GM12878 (cell line): ENCODE measurements at regions not wholly inside any gene's neighbourhood (a gene's known extent, or its start where the extent isn't known, plus 50 kb on each side); places are given as distances from the start of the nearest gene placed in this dataset.

Experiments used
- ATAC-seq: fragments of 200-7000 bp; cut with Tn5 transposase; 3 replicates; pipeline ENCODE4 v1.9.1; 2020; ENCODE audit warnings: mild to moderate bottlenecking, moderate library complexity
- BruUV-seq: library from RNA; stranded (reverse); fragments of 400-500 nt; replicated peaks from 2 replicates; lab custom pipeline; 2021; lab: Mats Ljungman, UMichigan
- CTCF ChIA-PET: fragments of 300-600 bp; sonication (Branson Sonifier 250); formaldehyde crosslinking; extraction: SDS; loops from one replicate; lab custom pipeline; 2021; ENCODE audit warnings: inconsistent platforms; lab: Yijun Ruan, JAX
- POLR2A ChIA-PET: fragments of 350-600 bp; formaldehyde crosslinking; extraction: SDS; loops from one replicate; lab custom pipeline; 2021; ENCODE audit warnings: inconsistent platforms; lab: Charles Lee
- RAD21 ChIA-PET: fragments of 300-600 bp; sonication (Branson Sonifier 250); formaldehyde crosslinking; loops from one replicate; lab custom pipeline; 2023; ENCODE audit warnings: antibody characterized with exemption; ENCODE audit not compliant: unreplicated experiment; lab: Charles Lee
- SMC1A ChIA-PET: fragments of 300-600 bp; sonication (Branson Sonifier 250); formaldehyde crosslinking; loops from one replicate; lab custom pipeline; 2023; ENCODE audit not compliant: unreplicated experiment, uncharacterized antibody; lab: Charles Lee
- DNase-seq: peaks from one replicate; pipeline ENCODE4 v3.0.0-alpha.2; 2011; ENCODE audit warnings: low read depth, low spot score
- FAIRE-seq: peaks from 3 replicates; lab custom pipeline; 2011; peaks lifted over from hg19 to GRCh38; lab: Jason Lieb, UNC
- H2AFZ ChIP-seq: 2 replicates; pipeline ENCODE4 v1.6.0; 2011; ENCODE audit warnings: low read depth, low read length, control low read depth; ENCODE audit not compliant: control insufficient read depth
- H3K27ac ChIP-seq: 2 replicates; pipeline ENCODE4 v1.5.1; 2011; ENCODE audit warnings: control low read depth; ENCODE audit not compliant: control insufficient read depth, insufficient read depth
- H3K27me3 ChIP-seq, 2 experiments: replicated peaks in 1 of 2; 2 replicates each; pipeline versions ENCODE4 v1.6.0 to v1.6.1; 2011; ENCODE audit warnings: low read length in 1 of 2; ENCODE audit not compliant: control insufficient read depth in 2 of 2, insufficient read depth in 2 of 2
- H3K36me3 ChIP-seq, 2 experiments: 2 replicates each; pipeline ENCODE4 v1.5.1; 2011; ENCODE audit warnings: low read length in 1 of 2; ENCODE audit not compliant: control insufficient read depth in 2 of 2, insufficient read depth in 2 of 2
- H3K4me1 ChIP-seq: 2 replicates; pipeline ENCODE4 v1.6.1; 2011; ENCODE audit warnings: mild to moderate bottlenecking, low read length, moderate library complexity, mixed read lengths; ENCODE audit not compliant: control insufficient read depth, insufficient read depth
- H3K4me2 ChIP-seq: 2 replicates; pipeline ENCODE4 v1.6.0; 2011; ENCODE audit warnings: control low read depth; ENCODE audit not compliant: control insufficient read depth, insufficient read depth
- H3K4me3 ChIP-seq: fragments of 200-600 bp; sonication (generic); 2 replicates; pipeline ENCODE4 v1.5.1; 2016
- H3K79me2 ChIP-seq: 2 replicates; pipeline ENCODE4 v1.6.0; 2011; ENCODE audit warnings: low read length; ENCODE audit not compliant: control insufficient read depth, insufficient read depth
- H3K9ac ChIP-seq: 2 replicates; pipeline ENCODE4 v1.8.0; 2011; ENCODE audit warnings: low read length, control low read depth, mixed read lengths; ENCODE audit not compliant: control insufficient read depth, insufficient read depth
- H3K9me3 ChIP-seq: replicated peaks from 3 replicates; pipeline ENCODE4 v1.5.1; 2011; ENCODE audit warnings: mild to moderate bottlenecking, low read length; ENCODE audit not compliant: control insufficient read depth, insufficient read depth
- H4K20me1 ChIP-seq: 2 replicates; pipeline ENCODE4 v1.6.0; 2011; ENCODE audit not compliant: control insufficient read depth, insufficient read depth
- CBX3 ChIP-seq: fragments of 200-600 bp; sonication (generic); IDR thresholded peaks from 2 replicates; pipeline ENCODE4 v1.6.1; 2016; ENCODE audit warnings: low read depth, borderline replicate concordance
- GATAD2B ChIP-seq: fragments of 450-650 bp; conservative IDR thresholded peaks from 2 replicates; pipeline ENCODE4 v1.6.1; 2017; ENCODE audit warnings: low read depth, mild to moderate bottlenecking, moderate library complexity
- JUND ChIP-seq: IDR thresholded peaks from 2 replicates; pipeline ENCODE4 v1.6.1; 2012; ENCODE audit warnings: low read depth, mild to moderate bottlenecking, low read length, improper control_type of control experiment, moderate library complexity
- POU2F2 ChIP-seq: IDR thresholded peaks from 3 replicates; pipeline ENCODE4 v1.6.1; 2011; ENCODE audit warnings: low read depth, mild to moderate bottlenecking, low read length, borderline replicate concordance
- RBBP5 ChIP-seq: fragments of 200-600 bp; sonication (generic); conservative IDR thresholded peaks from 2 replicates; pipeline ENCODE4 v1.6.1; 2016
- SMAD5 ChIP-seq: IDR thresholded peaks from 2 replicates; pipeline ENCODE4 v1.6.1; 2016; ENCODE audit warnings: antibody characterized with exemption, low read depth
- ZNF384 ChIP-seq: IDR thresholded peaks from 2 replicates; pipeline ENCODE4 v1.6.1; 2012; ENCODE audit warnings: low read depth, mild to moderate bottlenecking, low read length, improper control_type of control experiment, borderline replicate concordance
- WGBS: methylation state at CpG from one replicate; pipeline ENCODE4 v1.1.6; 2016; ENCODE audit warnings: low lambda C conversion rate; ENCODE audit not compliant: insufficient replicate concordance, insufficient coverage; ENCODE audit errors: missing lambda C conversion rate; 5-methylcytosine and 5-hydroxymethylcytosine counted together
- in situ Hi-C: fragments of 300-500 bp; cut with MboI; formaldehyde crosslinking; loops from 9 replicates; pipeline ENCODE4 v1.14.3; 2018; ENCODE audit warnings: mixed read lengths
- intact Hi-C: fragments of 100-400 bp; cut with micrococcal nuclease; formaldehyde crosslinking; loops from one replicate; pipeline ENCODE4 v1.14.2; 2022; ENCODE audit not compliant: unreplicated experiment
- TF ChIP-seq, protein P1 (sequence below): fragments of 450-650 bp; IDR thresholded peaks from 2 replicates; pipeline ENCODE4 v1.6.1; 2016; ENCODE audit warnings: mild to moderate bottlenecking

- no peak overlapping the region for H3K4me3 ChIP-seq
- no peak for DNase-seq
- ATAC-seq: no peak
- ChIA-PET SMC1A (interaction anchor here (0.6 to 1.2 kb wide), 2 partner anchors 15 to 427 kb away, joined by 3 read pairs; no protein-coding TSS in a partner anchor), POLR2A (no interaction called here), RAD21 (no interaction called here), CTCF (no interaction called here)
- H3K27ac ChIP-seq: no peak overlapping the region
- no peak overlapping the region for H2AFZ ChIP-seq
- no peaks in the 10 kb centered on the region for H3K36me3 ChIP-seq
- H3K79me2 ChIP-seq: no peaks in the 10 kb centered on the region
- no peak for FAIRE-seq
- no peak overlapping the region for H3K9ac ChIP-seq
- TF ChIP-seq GATAD2B (no peak), CBX3 (no peak), SMAD5 (no peak), RBBP5 (no peak), JUND (no peak), ZNF384 (no peak), POU2F2 (no peak)
- TF ChIP-seq, protein P1, sequence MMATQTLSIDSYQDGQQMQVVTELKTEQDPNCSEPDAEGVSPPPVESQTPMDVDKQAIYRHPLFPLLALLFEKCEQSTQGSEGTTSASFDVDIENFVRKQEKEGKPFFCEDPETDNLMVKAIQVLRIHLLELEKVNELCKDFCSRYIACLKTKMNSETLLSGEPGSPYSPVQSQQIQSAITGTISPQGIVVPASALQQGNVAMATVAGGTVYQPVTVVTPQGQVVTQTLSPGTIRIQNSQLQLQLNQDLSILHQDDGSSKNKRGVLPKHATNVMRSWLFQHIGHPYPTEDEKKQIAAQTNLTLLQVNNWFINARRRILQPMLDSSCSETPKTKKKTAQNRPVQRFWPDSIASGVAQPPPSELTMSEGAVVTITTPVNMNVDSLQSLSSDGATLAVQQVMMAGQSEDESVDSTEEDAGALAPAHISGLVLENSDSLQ: no peak
- no TSS peak for BruUV-seq
- H3K4me1 ChIP-seq: no peaks in the 10 kb centered on the region
- no peaks in the 10 kb centered on the region for H3K9me3 ChIP-seq
- WGBS: 68% methylated on average over 4 of the region's 4 CpGs
- in situ Hi-C loops (no loop called here), intact Hi-C loops (no loop called here)
- no peaks in the 10 kb centered on the region for H3K27me3 ChIP-seq
- no peak overlapping the region for H3K4me2 ChIP-seq
- no peaks in the 10 kb centered on the region for H4K20me1 ChIP-seq
Observed at GRCh38 chr9:19965336-19965735, 176.5 kb upstream of the SLC24A2 start.
